ENCODE measurements at regions not wholly inside any gene's neighbourhood (a gene's known extent, or its start where the extent isn't known, plus 50 kb on each side); places are given as distances from the start of the nearest gene placed in this dataset.

DNA sequence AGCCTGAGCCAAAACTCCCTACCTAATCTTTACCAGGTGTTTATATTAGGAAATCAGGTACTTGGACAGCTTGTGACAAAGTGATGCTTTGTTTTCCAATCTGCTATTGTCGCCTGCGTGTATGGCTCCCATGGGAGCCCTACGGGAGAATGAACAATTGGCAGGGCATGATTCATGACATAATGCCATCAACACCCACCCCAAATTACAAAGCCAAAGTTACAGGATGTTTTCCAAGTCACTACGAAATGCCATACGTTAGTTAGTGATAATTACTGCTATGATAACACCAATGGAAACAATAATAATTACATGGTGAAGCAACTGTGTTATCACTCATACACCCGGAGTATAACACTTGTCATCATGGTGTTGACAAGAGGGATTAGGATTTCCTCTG lies 226.4 kb downstream of the FAM181B start:
- H4K5ac ChIP-seq (ENCODE audit: insufficient read length, low read depth, low read length) = no peak overlapping the region
- H4K91ac ChIP-seq (replicated peaks; ENCODE audit: insufficient read length, low read length) = no peak overlapping the region
- H2BK5ac ChIP-seq (ENCODE audit: low read depth, low read length) = no peak overlapping the region
- no peaks in the 10 kb centered on the region for H4K20me1 ChIP-seq (replicated peaks in 1 of 2; ENCODE audit: control insufficient read depth in 1 of 2, insufficient read depth in 2 of 2, low read length in 2 of 2)
- H3K9ac ChIP-seq (replicated peaks in 1 of 4; ENCODE audit: extremely low read depth in 1 of 4, low read depth in 3 of 4, low read length in 3 of 4) = no peak overlapping the region
- no peaks in the 10 kb centered on the region for H3K4me1 ChIP-seq (replicated peaks in 1 of 4; ENCODE audit: control insufficient read depth in 3 of 4, insufficient read depth in 4 of 4, low read length in 3 of 4)
- 93% methylated on average over 6 of the region's 6 CpGs; no CpG with 5 or more reads in 1 of the 2 experiments for WGBS, 2 experiments (ENCODE audit: extremely low coverage in 1 of 2, insufficient coverage in 1 of 2, insufficient read length in 1 of 2, insufficient replicate concordance in 2 of 2, low coverage in 1 of 2, low lambda C conversion rate in 2 of 2, missing lambda C conversion rate in 1 of 2)
- ChIA-PET POLR2A (ENCODE audit: partially characterized antibody) (no interaction called here), CTCF (ENCODE audit: partially characterized antibody) (interaction anchor here (1.3 to 2.5 kb wide), 2 partner anchors 12 to 189 kb away, joined by 4 to 18 read pairs; no protein-coding TSS in a partner anchor)
- H3K56ac ChIP-seq (replicated peaks; ENCODE audit: insufficient read length, low read depth, low read length) = no peak overlapping the region
- no peaks in the 10 kb centered on the region for H3K9me3 ChIP-seq (ENCODE audit: insufficient read depth in 2 of 2, low read depth in 1 of 2, low read length in 1 of 2)
- H2BK20ac ChIP-seq (ENCODE audit: low read length) = no peak overlapping the region
- no peaks in the 10 kb centered on the region for H3K23me2 ChIP-seq (ENCODE audit: low read depth, low read length)
- no peaks in the 10 kb centered on the region for H3K79me1 ChIP-seq (ENCODE audit: low read depth, low read length)
- no peak overlapping the region for H3K27ac ChIP-seq (ENCODE audit: low read depth, low read length)
- no peak overlapping the region for H3K18ac ChIP-seq (ENCODE audit: extremely low read depth, low read length)
- H3K4me3 ChIP-seq (ENCODE audit: extremely low read depth in 1 of 4, insufficient read depth in 2 of 4, low read depth in 3 of 4, low read length in 4 of 4) = no peak overlapping the region
- no peak for DNase-seq (ENCODE audit: low read depth in 1 of 2, low spot score in 2 of 2)
- H3K36me3 ChIP-seq (ENCODE audit: control insufficient read depth in 2 of 4, insufficient read depth in 4 of 4, low read length in 3 of 4) = no peaks in the 10 kb centered on the region
- H2BK120ac ChIP-seq (replicated peaks; ENCODE audit: low read depth, low read length) = no peak overlapping the region
- no peak overlapping the region for H3K4me2 ChIP-seq (ENCODE audit: insufficient read depth in 1 of 2, low read depth in 2 of 2, low read length in 2 of 2)
- no peak overlapping the region for H3K4ac ChIP-seq (replicated peaks; ENCODE audit: insufficient read length, low read depth, low read length)
- no peak overlapping the region for H2BK12ac ChIP-seq (ENCODE audit: low read depth, low read length)
- FAIRE-seq = no peak
- H2AFZ ChIP-seq (ENCODE audit: low read length) = no peak overlapping the region
- H3K23ac ChIP-seq (ENCODE audit: insufficient read length) = no peak overlapping the region
- no peaks in the 10 kb centered on the region for H3K79me2 ChIP-seq (ENCODE audit: control insufficient read depth in 1 of 2, insufficient read depth in 2 of 2, low read length in 2 of 2)
- no peak overlapping the region for H3K14ac ChIP-seq (ENCODE audit: insufficient read length)
- H2AK5ac ChIP-seq (ENCODE audit: low read depth, low read length) = no peak overlapping the region
- H2BK15ac ChIP-seq (ENCODE audit: low read length) = no peak overlapping the region
- H4K8ac ChIP-seq (ENCODE audit: extremely low read depth, insufficient read depth, low read length) = no peak overlapping the region
- H3K27me3 ChIP-seq (replicated peaks in 1 of 4; ENCODE audit: control insufficient read depth in 3 of 4, extremely low read depth in 1 of 4, insufficient read depth in 3 of 4, low read length in 3 of 4) = no peaks in the 10 kb centered on the region
- TF ChIP-seq JUN (IDR thresholded peaks at IDR 0.05; ENCODE audit: low read depth, low read length) (no peak), POLR2A (IDR thresholded peaks at IDR 0.05; ENCODE audit: control extremely low read depth in 1 of 2, low read depth in 2 of 2, low read length in 2 of 2) (no peak), TBP (IDR thresholded peaks at IDR 0.05; ENCODE audit: low read depth, low read length) (no peak)
- TF ChIP-seq, protein P1, sequence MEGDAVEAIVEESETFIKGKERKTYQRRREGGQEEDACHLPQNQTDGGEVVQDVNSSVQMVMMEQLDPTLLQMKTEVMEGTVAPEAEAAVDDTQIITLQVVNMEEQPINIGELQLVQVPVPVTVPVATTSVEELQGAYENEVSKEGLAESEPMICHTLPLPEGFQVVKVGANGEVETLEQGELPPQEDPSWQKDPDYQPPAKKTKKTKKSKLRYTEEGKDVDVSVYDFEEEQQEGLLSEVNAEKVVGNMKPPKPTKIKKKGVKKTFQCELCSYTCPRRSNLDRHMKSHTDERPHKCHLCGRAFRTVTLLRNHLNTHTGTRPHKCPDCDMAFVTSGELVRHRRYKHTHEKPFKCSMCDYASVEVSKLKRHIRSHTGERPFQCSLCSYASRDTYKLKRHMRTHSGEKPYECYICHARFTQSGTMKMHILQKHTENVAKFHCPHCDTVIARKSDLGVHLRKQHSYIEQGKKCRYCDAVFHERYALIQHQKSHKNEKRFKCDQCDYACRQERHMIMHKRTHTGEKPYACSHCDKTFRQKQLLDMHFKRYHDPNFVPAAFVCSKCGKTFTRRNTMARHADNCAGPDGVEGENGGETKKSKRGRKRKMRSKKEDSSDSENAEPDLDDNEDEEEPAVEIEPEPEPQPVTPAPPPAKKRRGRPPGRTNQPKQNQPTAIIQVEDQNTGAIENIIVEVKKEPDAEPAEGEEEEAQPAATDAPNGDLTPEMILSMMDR (IDR thresholded peaks at IDR 0.05; ENCODE audit: control extremely low read depth in 1 of 3, insufficient read depth in 1 of 3, low read depth in 1 of 3, low read length in 3 of 3) = no peak

Measured in H1 (cell line).